ENCODE measurements at regions not wholly inside any gene's neighbourhood (a gene's known extent, or its start where the extent isn't known, plus 50 kb on each side); places are given as distances from the start of the nearest gene placed in this dataset.

GRCh38 chr18:73835656-73836364, 311.8 kb downstream of the FBXO15 start:
- TF ChIP-seq CTCF (conservative IDR thresholded peaks at IDR 0.05 in 1 of 2, IDR thresholded peaks at IDR 0.05 in 1 of 2; ENCODE audit: low read depth in 1 of 2, low read length in 2 of 2) (no peak), EZH2 (IDR thresholded peaks at IDR 0.05; ENCODE audit: low read length, missing control alignments) (no peak)
- H3K4me2 ChIP-seq (ENCODE audit: extremely low read depth, insufficient read depth, low read length): no peak overlapping the region
- H3K27ac ChIP-seq (ENCODE audit: insufficient read depth, low read length): no peak overlapping the region
- no peak overlapping the region for H3K4me3 ChIP-seq (replicated peaks in 1 of 4; ENCODE audit: control extremely low read depth in 1 of 4, insufficient read depth in 1 of 4, low read depth in 3 of 4, low read length in 4 of 4)
- DNase-seq (ENCODE audit: low read depth in 2 of 2): peak in 1 of 2 donors; percentile 17
- no peaks in the 10 kb centered on the region for H3K79me2 ChIP-seq (ENCODE audit: control insufficient read depth, insufficient read depth, low read length)
- H3K4me1 ChIP-seq (ENCODE audit: control insufficient read depth, extremely low read depth, insufficient read depth, low read length): no peaks in the 10 kb centered on the region
- no peaks in the 10 kb centered on the region for H3K9me3 ChIP-seq (ENCODE audit: control insufficient read depth, insufficient read depth, low read depth, low read length)
- H2AFZ ChIP-seq (ENCODE audit: low read length): no peak overlapping the region
- no peaks in the 10 kb centered on the region for H4K20me1 ChIP-seq (ENCODE audit: control insufficient read depth, extremely low read depth, insufficient read depth, low read length)
- no peak overlapping the region for H3K9ac ChIP-seq (ENCODE audit: insufficient read depth, low read length)
- H3K36me3 ChIP-seq (ENCODE audit: control insufficient read depth, insufficient read depth, low read length): no peaks in the 10 kb centered on the region
- no peaks in the 10 kb centered on the region for H3K27me3 ChIP-seq (ENCODE audit: control insufficient read depth, insufficient read depth, low read length)

GRCh38 chr18:73835039-73835438, 312.6 kb downstream of the FBXO15 start:
- H3K27ac ChIP-seq (ENCODE audit: insufficient read depth, low read length): no peak overlapping the region
- H3K79me2 ChIP-seq (ENCODE audit: control insufficient read depth, insufficient read depth, low read length): no peaks in the 10 kb centered on the region
- H3K4me1 ChIP-seq (ENCODE audit: control insufficient read depth, extremely low read depth, insufficient read depth, low read length): no peaks in the 10 kb centered on the region
- H3K4me3 ChIP-seq (replicated peaks in 1 of 4; ENCODE audit: control extremely low read depth in 1 of 4, insufficient read depth in 1 of 4, low read depth in 3 of 4, low read length in 4 of 4): no peak overlapping the region
- no peaks in the 10 kb centered on the region for H3K27me3 ChIP-seq (ENCODE audit: control insufficient read depth, insufficient read depth, low read length)
- no peak overlapping the region for H3K9ac ChIP-seq (ENCODE audit: insufficient read depth, low read length)
- no peak overlapping the region for H3K4me2 ChIP-seq (ENCODE audit: extremely low read depth, insufficient read depth, low read length)
- no peak overlapping the region for H2AFZ ChIP-seq (ENCODE audit: low read length)
- no peaks in the 10 kb centered on the region for H4K20me1 ChIP-seq (ENCODE audit: control insufficient read depth, extremely low read depth, insufficient read depth, low read length)
- H3K36me3 ChIP-seq (ENCODE audit: control insufficient read depth, insufficient read depth, low read length): no peaks in the 10 kb centered on the region
- H3K9me3 ChIP-seq (ENCODE audit: control insufficient read depth, insufficient read depth, low read depth, low read length): no peaks in the 10 kb centered on the region
- TF ChIP-seq CTCF (conservative IDR thresholded peaks at IDR 0.05 in 1 of 2, IDR thresholded peaks at IDR 0.05 in 1 of 2; ENCODE audit: low read depth in 1 of 2, low read length in 2 of 2) (no peak), EZH2 (IDR thresholded peaks at IDR 0.05; ENCODE audit: low read length, missing control alignments) (no peak)
- DNase-seq (ENCODE audit: low read depth in 2 of 2): no peak

DNA sequence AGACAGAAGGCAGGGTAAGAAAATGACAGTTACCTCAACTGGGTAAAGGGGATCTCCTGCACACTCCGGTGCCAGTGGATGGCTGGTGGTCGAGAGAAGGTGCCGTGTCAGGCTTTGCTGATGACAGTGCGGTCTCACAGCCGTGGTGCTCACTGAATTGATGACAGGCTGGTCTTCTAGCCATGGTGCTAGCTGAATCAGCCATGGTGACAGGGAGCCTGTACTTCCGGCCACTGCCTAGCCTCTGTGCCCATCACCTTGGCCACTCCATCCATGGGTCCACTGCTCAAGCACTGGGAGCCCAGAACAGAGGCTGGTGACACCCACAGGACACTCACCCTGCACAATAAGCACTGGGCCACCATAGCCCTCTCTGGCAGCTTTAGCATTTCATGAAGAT, 315.9 kb downstream of the FBXO15 start:
- H3K79me2 ChIP-seq (ENCODE audit: control insufficient read depth, insufficient read depth, low read length): no peaks in the 10 kb centered on the region
- H4K20me1 ChIP-seq (ENCODE audit: control insufficient read depth, extremely low read depth, insufficient read depth, low read length): no peaks in the 10 kb centered on the region
- no peaks in the 10 kb centered on the region for H3K27me3 ChIP-seq (ENCODE audit: control insufficient read depth, insufficient read depth, low read length)
- H2AFZ ChIP-seq (ENCODE audit: low read length): no peak overlapping the region
- H3K4me2 ChIP-seq (ENCODE audit: extremely low read depth, insufficient read depth, low read length): no peak overlapping the region
- no peaks in the 10 kb centered on the region for H3K36me3 ChIP-seq (ENCODE audit: control insufficient read depth, insufficient read depth, low read length)
- no peak overlapping the region for H3K27ac ChIP-seq (ENCODE audit: insufficient read depth, low read length)
- DNase-seq (ENCODE audit: low read depth in 2 of 2): no peak
- no peak overlapping the region for H3K4me3 ChIP-seq (replicated peaks in 1 of 4; ENCODE audit: control extremely low read depth in 1 of 4, insufficient read depth in 1 of 4, low read depth in 3 of 4, low read length in 4 of 4)
- no peak overlapping the region for H3K9ac ChIP-seq (ENCODE audit: insufficient read depth, low read length)
- no peaks in the 10 kb centered on the region for H3K4me1 ChIP-seq (ENCODE audit: control insufficient read depth, extremely low read depth, insufficient read depth, low read length)
- H3K9me3 ChIP-seq (ENCODE audit: control insufficient read depth, insufficient read depth, low read depth, low read length): no peaks in the 10 kb centered on the region
- no peak for TF ChIP-seq CTCF (conservative IDR thresholded peaks at IDR 0.05 in 1 of 2, IDR thresholded peaks at IDR 0.05 in 1 of 2; ENCODE audit: low read depth in 1 of 2, low read length in 2 of 2)
- TF ChIP-seq EZH2 (IDR thresholded peaks at IDR 0.05; ENCODE audit: low read length, missing control alignments): no peak

All from fibroblast of lung (primary cell).